Activated T-cell treated with anti-CD3 and anti-CD28 coated beads, Interleukin-2, amount 50 U/mL, for 72 hours (primary cell): ENCODE measurements at regions not wholly inside any gene's neighbourhood (a gene's known extent, or its start where the extent isn't known, plus 50 kb on each side); places are given as distances from the start of the nearest gene placed in this dataset.

Source experiments
- ATAC-seq, 2 donors: fragments of 150-1000 bp; cut with Tn5 transposase; replicated peaks in 1 of 2; 2 replicates each; pipeline ENCODE4 v1.10.0; 2021; ENCODE audit warnings: moderate library complexity in 2 of 2, mild to moderate bottlenecking in 1 of 2
- DNase-seq, 2 donors: peaks; one replicate each; pipeline ENCODE4 v3.0.0; 2021 to 2022; ENCODE audit warnings: mixed read lengths in 1 of 2
- H3K27ac Mint-ChIP-seq: one replicate; pipeline ENCODE4 v1.8.0; 2022; ENCODE audit warnings: mild to moderate bottlenecking, moderate library complexity, mixed read lengths
- H3K27me3 Mint-ChIP-seq: one replicate; pipeline ENCODE4 v1.8.0; 2022; ENCODE audit warnings: low read depth, mixed read lengths
- H3K36me3 Mint-ChIP-seq, 2 donors: one replicate each; pipeline ENCODE4 v1.8.0; 2022; ENCODE audit warnings: mixed read lengths in 2 of 2, mild to moderate bottlenecking in 1 of 2; ENCODE audit not compliant: insufficient read depth in 2 of 2
- H3K4me1 Mint-ChIP-seq: one replicate; pipeline ENCODE4 v1.8.0; 2022; ENCODE audit warnings: low read depth, mixed read lengths
- H3K4me3 Mint-ChIP-seq, 2 donors: one replicate each; pipeline ENCODE4 v1.8.0; 2022; ENCODE audit warnings: mild to moderate bottlenecking in 2 of 2, mixed read lengths in 2 of 2, moderate library complexity in 2 of 2
- H3K9me3 Mint-ChIP-seq, 2 donors: one replicate each; pipeline ENCODE4 v1.8.0; 2022; ENCODE audit warnings: mixed read lengths in 2 of 2

- no peaks in the 10 kb centered on the region for H3K36me3 Mint-ChIP-seq
- H3K27ac Mint-ChIP-seq = no peak overlapping the region
- no peak overlapping the region for H3K4me3 Mint-ChIP-seq
- H3K27me3 Mint-ChIP-seq = no peaks in the 10 kb centered on the region
- no peaks in the 10 kb centered on the region for H3K9me3 Mint-ChIP-seq
- DNase-seq = no peak
- no peaks in the 10 kb centered on the region for H3K4me1 Mint-ChIP-seq
- no peak for ATAC-seq
Observed at GRCh38 chr5:86894056-86894455, 276.3 kb downstream of the COX7C start.

GRCh38 chr5:86896916-86897315 lies 279.2 kb downstream of the COX7C start:
- no peaks in the 10 kb centered on the region for H3K9me3 Mint-ChIP-seq
- H3K27me3 Mint-ChIP-seq = peaks cover 11% of the 10 kb centered on the region
- no peaks in the 10 kb centered on the region for H3K4me1 Mint-ChIP-seq
- DNase-seq = no peak
- H3K36me3 Mint-ChIP-seq = no peaks in the 10 kb centered on the region
- H3K27ac Mint-ChIP-seq = no peak overlapping the region
- no peak overlapping the region for H3K4me3 Mint-ChIP-seq
- ATAC-seq = no peak

- Mint-ChIP-seq H3K27me3 (peaks cover 53% of the 10 kb centered on the region), H3K4me1 (no peaks in the 10 kb centered on the region), H3K36me3 (no peaks in the 10 kb centered on the region), H3K9me3 (no peaks in the 10 kb centered on the region), H3K4me3 (no peak overlapping the region), H3K27ac (no peak overlapping the region)
- ATAC-seq (no peak), DNase-seq (no peak)
Observed at GRCh38 chr5:86909418-86910295, 291.9 kb downstream of the COX7C start.

GRCh38 chr5:86917117-86917579 lies 299.4 kb downstream of the COX7C start:
- DNase-seq (peak in 1 of 2 donors; percentile 27), ATAC-seq (peak; percentile 78 to 89)
- Mint-ChIP-seq H3K4me3 (no peak overlapping the region), H3K27me3 (peaks cover 31% of the 10 kb centered on the region), H3K27ac (no peak overlapping the region), H3K9me3 (no peaks in the 10 kb centered on the region), H3K36me3 (no peaks in the 10 kb centered on the region), H3K4me1 (peaks cover 24% of the 10 kb centered on the region)

- no peak overlapping the region for H3K27ac Mint-ChIP-seq
- ATAC-seq (peak; percentile 53 to 63), DNase-seq (no peak)
- no peak overlapping the region for H3K4me3 Mint-ChIP-seq
- H3K4me1 Mint-ChIP-seq = peaks cover 24% of the 10 kb centered on the region
- H3K9me3 Mint-ChIP-seq = no peaks in the 10 kb centered on the region
- H3K36me3 Mint-ChIP-seq = no peaks in the 10 kb centered on the region
- peaks cover 32% of the 10 kb centered on the region for H3K27me3 Mint-ChIP-seq
Observed at GRCh38 chr5:86918246-86918645, 300.5 kb downstream of the COX7C start.

GRCh38 chr5:86926033-86926432 lies 308.3 kb downstream of the COX7C start:
- Mint-ChIP-seq H3K9me3 (no peaks in the 10 kb centered on the region), H3K27ac (no peak overlapping the region), H3K4me1 (no peaks in the 10 kb centered on the region), H3K36me3 (no peaks in the 10 kb centered on the region), H3K4me3 (no peak overlapping the region), H3K27me3 (peaks cover 45% of the 10 kb centered on the region)
- no peak for DNase-seq
- ATAC-seq = no peak

DNA sequence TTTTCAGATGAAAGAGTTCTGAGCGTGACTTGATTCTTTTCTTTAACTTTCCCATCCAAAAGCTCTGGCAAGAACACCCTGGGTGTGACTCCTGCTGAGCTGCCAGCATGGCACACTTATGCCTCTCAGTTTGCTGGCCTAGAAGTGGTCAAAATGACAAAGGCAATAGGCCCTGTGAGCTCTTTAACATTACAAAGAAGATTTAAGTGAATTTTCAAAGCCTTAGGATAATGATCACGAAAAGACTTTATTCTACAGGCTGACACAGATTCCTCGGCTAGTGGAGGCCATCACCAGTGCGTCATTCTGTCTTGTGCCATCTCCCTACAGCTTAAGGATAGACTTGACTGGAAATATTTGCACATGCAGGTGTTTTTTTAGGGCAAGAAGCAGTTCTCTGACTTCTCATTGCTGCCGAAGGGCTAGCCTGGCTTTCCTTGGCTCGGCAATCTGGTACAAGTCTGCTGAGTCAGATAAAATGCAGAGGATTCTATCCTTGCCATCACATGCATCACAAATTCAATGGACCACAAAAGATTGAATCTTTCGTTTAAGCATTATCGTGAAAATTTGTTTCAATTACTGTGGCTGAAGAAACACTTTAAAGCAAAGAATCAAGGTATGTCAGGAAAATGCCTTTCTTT lies 311.5 kb downstream of the COX7C start:
- no peaks in the 10 kb centered on the region for H3K9me3 Mint-ChIP-seq
- H3K4me1 Mint-ChIP-seq = no peaks in the 10 kb centered on the region
- H3K27ac Mint-ChIP-seq = no peak overlapping the region

DNA sequence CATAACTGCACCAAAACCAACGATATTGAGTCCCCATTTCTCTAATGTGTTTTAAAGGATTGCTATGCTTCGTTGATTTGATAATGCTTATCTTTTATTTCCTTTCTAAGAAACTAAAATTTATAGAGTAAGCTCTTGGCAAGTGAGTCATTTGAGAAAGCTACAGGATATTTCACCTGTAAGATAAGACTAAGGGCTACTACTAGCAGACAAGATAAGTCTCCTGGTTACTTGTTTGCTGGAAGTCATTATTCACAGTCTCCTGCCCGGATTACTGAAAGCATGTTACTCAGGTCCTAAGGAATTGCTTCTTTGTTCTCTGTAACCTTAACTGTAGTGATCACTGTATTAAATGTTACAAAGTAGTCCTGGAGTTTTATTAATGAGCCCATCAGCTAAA lies 315.9 kb upstream of the RASA1 start:
- Mint-ChIP-seq H3K4me3 (no peak overlapping the region), H3K9me3 (no peaks in the 10 kb centered on the region), H3K27me3 (no peaks in the 10 kb centered on the region), H3K27ac (no peak overlapping the region), H3K36me3 (no peaks in the 10 kb centered on the region), H3K4me1 (no peaks in the 10 kb centered on the region)
- ATAC-seq = no peak
- DNase-seq = no peak

More for the DNA sequence above, 311.5 kb downstream of the COX7C start:
- Mint-ChIP-seq H3K36me3 (no peaks in the 10 kb centered on the region), H3K27me3 (peaks cover 37% of the 10 kb centered on the region), H3K4me3 (no peak overlapping the region)
- ATAC-seq (no peak), DNase-seq (no peak)

DNA sequence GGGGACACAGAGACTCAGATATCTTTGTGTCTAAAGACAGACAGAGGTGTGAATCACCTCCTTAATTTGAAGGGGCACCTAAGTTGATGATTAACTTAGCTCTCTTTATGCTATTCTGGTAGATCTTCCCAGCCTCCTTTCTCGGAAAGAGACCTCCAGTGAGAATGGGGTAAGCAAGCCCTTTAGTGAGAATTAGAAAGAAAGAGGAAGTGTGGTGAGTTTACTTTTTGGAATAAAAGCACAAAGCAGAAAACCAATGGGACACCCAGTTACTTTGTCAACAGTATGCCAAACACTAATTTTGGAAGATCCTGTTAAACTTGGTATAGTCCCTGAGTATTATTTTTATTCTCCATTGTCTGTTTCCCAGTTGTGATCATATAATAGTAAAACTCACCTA lies 302.8 kb upstream of the RASA1 start:
- Mint-ChIP-seq H3K4me3 (no peak overlapping the region), H3K27ac (no peak overlapping the region), H3K4me1 (no peaks in the 10 kb centered on the region), H3K9me3 (no peaks in the 10 kb centered on the region), H3K27me3 (peaks cover 8% of the 10 kb centered on the region), H3K36me3 (no peaks in the 10 kb centered on the region)
- ATAC-seq (no peak), DNase-seq (no peak)

DNA sequence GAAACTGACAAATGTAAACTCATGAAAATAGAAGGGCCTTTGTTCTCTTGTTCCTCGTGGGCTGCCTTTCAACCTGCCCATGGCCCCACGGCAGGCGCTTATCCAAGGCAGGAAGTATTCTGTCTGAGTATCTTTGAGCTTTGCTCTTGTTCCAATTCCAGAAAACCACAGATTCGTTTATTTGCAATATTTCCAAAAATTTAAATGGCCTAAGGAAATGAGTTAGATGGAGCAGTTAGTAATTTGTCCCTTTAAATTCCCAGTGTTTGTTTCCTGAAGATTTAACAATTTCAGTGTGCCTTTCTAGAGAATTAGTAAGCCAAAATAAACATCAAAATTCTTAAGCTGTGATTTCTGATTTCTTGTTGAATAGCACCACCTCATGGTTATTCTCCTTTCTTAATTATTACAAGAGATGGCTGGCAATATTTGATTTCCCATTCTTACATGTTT lies 299.4 kb upstream of the RASA1 start:
- Mint-ChIP-seq H3K4me1 (peaks cover 9% of the 10 kb centered on the region), H3K27ac (no peak overlapping the region), H3K4me3 (no peak overlapping the region), H3K27me3 (peaks cover 8% of the 10 kb centered on the region), H3K9me3 (no peaks in the 10 kb centered on the region), H3K36me3 (no peaks in the 10 kb centered on the region)
- no peak for DNase-seq
- no peak for ATAC-seq

- Mint-ChIP-seq H3K27ac (no peak overlapping the region), H3K9me3 (no peaks in the 10 kb centered on the region), H3K27me3 (peaks cover 4% of the 10 kb centered on the region), H3K4me3 (no peak overlapping the region), H3K4me1 (peaks cover 9% of the 10 kb centered on the region), H3K36me3 (no peaks in the 10 kb centered on the region)
- DNase-seq (no peak), ATAC-seq (no peak)
Observed at GRCh38 chr5:86970361-86970760, 297.3 kb upstream of the RASA1 start.

DNA sequence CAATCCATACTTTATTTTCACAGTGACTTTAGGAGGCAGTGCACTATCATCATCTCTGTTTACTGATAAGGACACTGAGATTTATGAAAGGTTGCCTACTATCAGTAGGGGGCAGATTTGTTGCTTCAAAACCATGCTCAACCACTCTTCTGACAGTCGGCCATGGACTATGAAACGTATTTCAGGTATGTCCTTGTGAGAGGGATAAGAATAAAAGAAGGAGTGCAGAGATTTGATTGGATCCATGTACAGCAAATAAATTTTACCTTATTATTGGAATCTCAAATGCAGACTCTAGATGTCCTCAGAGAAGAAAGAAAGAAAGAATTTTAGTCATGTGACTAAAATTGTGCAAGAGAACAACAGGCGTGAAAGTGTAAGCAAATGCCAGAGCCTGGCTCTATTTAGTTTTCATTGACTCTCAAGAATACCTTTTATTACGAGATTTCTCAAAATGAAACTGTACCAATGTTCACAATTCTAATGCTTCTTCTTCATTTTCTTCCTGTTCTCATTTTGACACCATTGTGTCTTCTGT lies 296.6 kb upstream of the RASA1 start:
- H3K4me1 Mint-ChIP-seq = peaks cover 9% of the 10 kb centered on the region
- H3K9me3 Mint-ChIP-seq = no peaks in the 10 kb centered on the region
- H3K36me3 Mint-ChIP-seq = no peaks in the 10 kb centered on the region
- no peak for DNase-seq
- H3K27me3 Mint-ChIP-seq = peaks cover 4% of the 10 kb centered on the region
- ATAC-seq = peak in 1 of 2 donors; percentile 28
- H3K4me3 Mint-ChIP-seq = peak overlapping the region in 1 of 2 donors; percentile 66
- no peak overlapping the region for H3K27ac Mint-ChIP-seq

DNA sequence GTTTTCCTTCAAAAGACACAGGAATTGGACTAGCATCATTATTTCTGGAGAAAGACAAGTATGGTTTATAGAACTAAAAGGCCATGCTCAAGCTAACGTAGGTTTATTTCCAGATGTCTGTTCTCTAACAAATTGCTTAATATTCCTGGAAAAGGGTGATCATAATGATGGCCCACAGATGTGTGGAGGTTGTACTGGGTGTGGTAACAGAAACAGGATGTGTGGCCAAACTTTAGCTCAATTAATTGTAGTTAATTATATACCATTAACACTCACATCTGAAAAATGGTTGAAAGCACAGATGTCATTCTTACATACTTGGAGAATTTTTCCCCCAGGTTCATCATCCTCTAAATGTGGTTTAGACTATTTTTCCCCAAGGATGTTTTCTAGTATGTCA lies 292.7 kb upstream of the RASA1 start:
- H3K36me3 Mint-ChIP-seq = no peaks in the 10 kb centered on the region
- H3K4me1 Mint-ChIP-seq = peaks cover 9% of the 10 kb centered on the region

More for the DNA sequence above, 292.7 kb upstream of the RASA1 start:
- no peak for DNase-seq
- Mint-ChIP-seq H3K9me3 (no peaks in the 10 kb centered on the region), H3K27me3 (peaks cover 4% of the 10 kb centered on the region), H3K27ac (no peak overlapping the region), H3K4me3 (no peak overlapping the region)
- no peak for ATAC-seq
